PC-9 (cell line): ENCODE measurements at regions not wholly inside any gene's neighbourhood (a gene's known extent, or its start where the extent isn't known, plus 50 kb on each side); places are given as distances from the start of the nearest gene placed in this dataset.
"Not testable (repeated sequence)": the region's sequence is repeated elsewhere in the genome, so short reads cannot be mapped to it uniquely, and the experiment has no call there.

Experiments used
- CTCF ChIP-seq: fragments of 200-600 bp; sonication (generic); conservative IDR thresholded peaks from 2 replicates; pipeline ENCODE4 v1.6.1; 2017; ENCODE audit warnings: mixed run types, antibody characterized with exemption, mild to moderate bottlenecking, moderate library complexity
- EZH2 ChIP-seq: fragments of 200-600 bp; sonication (generic); IDR thresholded peaks from 2 replicates; pipeline ENCODE4 v1.8.0; 2017; ENCODE audit warnings: antibody characterized with exemption, low read depth

GRCh38 chr2:154583274-154583673 lies 115.2 kb upstream of the KCNJ3 start:
- TF ChIP-seq CTCF, EZH2: not testable (repeated sequence)
